Urinary bladder (tissue), 3 donors: ENCODE measurements at regions not wholly inside any gene's neighbourhood (a gene's known extent, or its start where the extent isn't known, plus 50 kb on each side); places are given as distances from the start of the nearest gene placed in this dataset.

ENCODE experiments used
- DNase-seq: peaks from one replicate; pipeline ENCODE4 v3.0.0-alpha.2; 2015; ENCODE audit errors: extremely low spot score
- H3K27ac ChIP-seq: one replicate; pipeline ENCODE4 v1.5.1; 2013; ENCODE audit warnings: low read depth, mild to moderate bottlenecking, moderate library complexity
- H3K36me3 ChIP-seq: one replicate; pipeline ENCODE4 v1.6.1; 2013; ENCODE audit warnings: mild to moderate bottlenecking, moderate library complexity; ENCODE audit not compliant: insufficient read depth
- H3K4me1 ChIP-seq: one replicate; pipeline ENCODE4 v1.6.1; 2013; ENCODE audit warnings: mild to moderate bottlenecking, moderate library complexity; ENCODE audit not compliant: insufficient read depth
- H3K4me3 ChIP-seq: one replicate; pipeline ENCODE4 v1.5.1; 2013; ENCODE audit warnings: low read depth, low read length
- WGBS: extraction: QIAGEN DNeasy Blood & Tissue Kit; methylation state at CpG from one replicate; pipeline ENCODE4 v1.1.7; 2013; 5-methylcytosine and 5-hydroxymethylcytosine counted together
- donor health status: healthy with polysubstance abuse.
- donor health status: healthy.

- H3K36me3 ChIP-seq, result no peaks in the 10 kb centered on the region
- no peak overlapping the region for H3K27ac ChIP-seq
- no peaks in the 10 kb centered on the region for H3K4me1 ChIP-seq
- WGBS, result 72% methylated on average over 2 of the region's 2 CpGs
- no peak overlapping the region for H3K4me3 ChIP-seq
- DNase-seq, result no peak
Observed at GRCh38 chr11:91755951-91756707, 468.5 kb upstream of the FAT3 start.

GRCh38 chr11:91755526-91755925, 469.1 kb upstream of the FAT3 start:
- H3K4me1 ChIP-seq, result no peaks in the 10 kb centered on the region
- H3K36me3 ChIP-seq, result no peaks in the 10 kb centered on the region
- no peak overlapping the region for H3K27ac ChIP-seq
- no peak for DNase-seq
- H3K4me3 ChIP-seq, result no peak overlapping the region

GRCh38 chr11:91749251-91749650, 475.4 kb upstream of the FAT3 start:
- no peak for DNase-seq
- H3K4me1 ChIP-seq, result no peaks in the 10 kb centered on the region
- H3K27ac ChIP-seq, result no peak overlapping the region
- no peaks in the 10 kb centered on the region for H3K36me3 ChIP-seq
- no peak overlapping the region for H3K4me3 ChIP-seq

GRCh38 chr11:91742155-91742554, 482.5 kb upstream of the FAT3 start:
- no peak overlapping the region for H3K27ac ChIP-seq
- 65% methylated on average over 3 of the region's 3 CpGs for WGBS

DNA sequence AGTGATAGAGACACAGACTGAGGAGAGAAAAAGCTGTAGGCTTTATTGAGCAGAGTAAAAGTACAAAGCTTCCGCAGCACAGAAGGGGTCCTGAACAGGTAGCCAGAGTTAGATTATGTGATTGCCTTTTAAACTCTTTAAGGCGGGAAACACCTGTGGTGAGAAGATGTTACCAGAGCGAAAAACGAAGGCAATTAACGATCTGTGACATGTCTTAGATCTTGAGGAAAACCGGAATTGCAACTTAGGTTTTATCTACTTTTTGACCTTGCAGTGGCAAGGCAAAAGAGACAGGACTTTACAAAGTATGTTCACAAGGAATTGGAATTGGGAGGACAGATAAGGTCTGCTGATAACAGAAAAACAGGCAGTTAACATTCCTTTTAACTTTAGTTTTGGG, 493.6 kb upstream of the FAT3 start:
- Histone ChIP-seq H3K36me3 (no peaks in the 10 kb centered on the region), H3K27ac (no peak overlapping the region), H3K4me1 (no peaks in the 10 kb centered on the region), H3K4me3 (no peak overlapping the region)
- DNase-seq, result no peak
- 44% methylated on average over 6 of the region's 6 CpGs for WGBS

More at GRCh38 chr11:91742155-91742554, 482.5 kb upstream of the FAT3 start:
- Histone ChIP-seq H3K4me1 (no peaks in the 10 kb centered on the region), H3K36me3 (no peaks in the 10 kb centered on the region), H3K4me3 (no peak overlapping the region)
- DNase-seq, result no peak

DNA sequence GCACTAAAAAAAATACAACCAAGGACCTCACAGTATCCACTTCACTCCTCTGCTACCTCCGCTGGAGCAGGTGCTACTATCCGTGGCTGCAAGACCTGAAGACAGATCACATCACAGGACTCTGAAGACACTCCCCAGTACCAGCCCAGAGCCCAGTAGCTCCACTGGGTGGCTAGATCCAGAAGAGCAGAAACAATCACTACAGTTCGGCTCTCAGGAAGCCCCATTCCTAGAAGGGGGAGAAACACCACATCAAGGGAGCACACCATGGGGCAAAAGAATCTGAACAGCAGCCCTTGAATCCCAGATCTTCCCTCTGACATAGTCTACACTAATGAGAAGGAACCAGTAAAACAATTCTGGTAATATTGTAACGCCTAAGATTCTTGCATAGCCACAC, 494.0 kb upstream of the FAT3 start:
- 85% methylated on average over 4 of the region's 4 CpGs for WGBS
- Histone ChIP-seq H3K4me3 (no peak overlapping the region), H3K4me1 (no peaks in the 10 kb centered on the region), H3K27ac (no peak overlapping the region), H3K36me3 (no peaks in the 10 kb centered on the region)
- DNase-seq, result no peak

DNA sequence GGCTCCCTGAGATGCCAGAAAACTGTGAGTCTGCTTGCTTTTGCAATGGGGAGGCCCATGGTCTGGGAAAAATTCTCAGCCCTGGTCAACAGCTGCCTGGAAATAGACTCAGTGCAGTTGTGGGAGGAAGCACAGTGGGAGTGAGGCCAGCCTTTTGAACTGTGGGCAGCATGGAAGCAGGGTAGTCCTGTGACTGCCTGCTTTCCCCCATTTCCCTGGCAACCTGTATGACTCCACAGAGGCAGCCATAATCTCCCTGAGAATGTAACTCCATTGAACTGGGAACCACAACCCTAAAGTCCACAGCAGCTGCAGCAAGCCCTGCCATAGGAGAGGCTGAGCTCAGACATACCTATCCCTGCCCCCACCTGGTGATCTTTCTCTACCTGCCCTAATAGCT, 494.6 kb upstream of the FAT3 start:
- Histone ChIP-seq H3K4me1 (no peaks in the 10 kb centered on the region), H3K36me3 (no peaks in the 10 kb centered on the region), H3K4me3 (no peak overlapping the region), H3K27ac (no peak overlapping the region)
- DNase-seq, result no peak

DNA sequence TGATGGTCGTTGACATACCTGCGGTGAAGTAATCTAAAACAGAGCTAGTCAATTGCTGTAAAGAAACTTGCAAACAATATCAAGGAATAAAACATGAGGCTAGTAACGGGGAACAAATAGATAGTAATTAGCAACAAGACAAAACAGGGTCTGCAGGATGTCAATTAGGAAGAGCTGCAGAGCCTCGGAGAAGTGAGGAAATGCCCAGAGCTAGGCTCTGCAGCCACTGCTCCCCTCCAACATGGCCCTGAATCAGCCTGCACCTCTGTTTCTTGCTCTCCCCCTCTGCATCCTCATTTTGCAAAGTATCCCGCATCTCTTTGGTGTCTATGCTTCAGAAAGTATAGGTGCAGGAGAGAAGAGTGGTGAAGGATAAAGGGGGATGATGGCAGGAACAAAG, 507.4 kb upstream of the FAT3 start:
- H3K4me3 ChIP-seq, result no peak overlapping the region
- no peaks in the 10 kb centered on the region for H3K36me3 ChIP-seq
- no peak overlapping the region for H3K27ac ChIP-seq
- no peak for DNase-seq
- WGBS, result 68% methylated on average over 5 of the region's 5 CpGs
- no peaks in the 10 kb centered on the region for H3K4me1 ChIP-seq

DNA sequence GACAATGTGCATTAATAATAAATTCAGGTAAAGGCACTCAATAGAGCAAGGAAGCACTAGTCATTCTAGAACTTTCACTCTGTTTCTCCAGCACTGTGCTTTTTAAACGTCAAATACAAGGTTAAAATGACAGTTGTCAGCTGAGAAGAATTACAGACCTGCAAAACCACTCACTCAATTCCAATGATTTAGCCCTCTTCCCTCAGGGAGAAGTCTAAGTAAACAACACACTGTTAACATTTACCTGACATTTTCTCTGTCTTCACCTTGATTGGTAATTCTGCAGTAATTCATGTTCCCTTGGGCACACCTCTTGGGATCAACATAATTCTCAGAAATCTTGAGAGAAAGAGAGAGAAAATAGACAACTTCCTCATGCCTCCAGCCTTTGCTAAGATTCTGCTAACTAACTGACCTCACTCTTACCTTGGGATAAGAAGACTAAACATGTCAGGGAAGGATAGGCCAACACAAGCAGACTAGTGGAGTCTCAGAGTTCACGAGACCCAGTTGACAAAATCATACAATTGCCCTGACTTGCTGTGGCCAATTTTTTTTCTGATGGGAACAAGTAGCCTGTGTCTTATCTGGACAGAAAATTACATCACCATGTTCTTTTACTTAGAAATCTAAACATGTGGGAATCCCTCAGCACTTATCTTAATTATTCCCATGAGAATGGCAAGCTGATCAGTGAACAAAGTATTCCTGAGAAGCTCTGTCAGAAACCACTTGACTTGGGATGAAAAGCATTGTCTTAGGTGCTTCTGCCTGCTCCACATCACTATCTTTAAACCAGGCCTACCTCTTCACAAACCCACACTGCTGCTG, 516.8 kb upstream of the FAT3 start:
- H3K4me3 ChIP-seq, result no peak overlapping the region
- no peaks in the 10 kb centered on the region for H3K4me1 ChIP-seq
- DNase-seq, result no peak
- WGBS, result 61% methylated on average over 2 of the region's 2 CpGs
- no peak overlapping the region for H3K27ac ChIP-seq
- H3K36me3 ChIP-seq, result no peaks in the 10 kb centered on the region

DNA sequence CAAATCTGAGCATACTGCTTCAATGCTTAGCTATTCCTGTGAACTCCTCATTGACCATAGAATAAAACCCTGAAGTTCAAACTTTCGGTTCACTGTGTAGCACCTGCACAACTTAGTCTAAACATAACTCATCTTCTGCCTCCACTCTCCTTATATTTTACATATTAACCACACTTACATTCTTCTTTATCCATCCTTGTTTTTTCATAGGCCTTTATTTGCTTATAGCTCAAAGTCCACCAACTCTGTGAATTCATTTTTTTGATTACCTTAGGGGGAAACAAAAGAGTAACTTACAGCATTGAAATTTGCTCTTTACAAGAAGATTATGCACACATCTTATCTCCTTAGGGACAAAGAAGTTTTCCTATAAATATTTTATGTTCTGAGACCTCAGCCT, 521.6 kb upstream of the FAT3 start:
- no peak for DNase-seq
- 98% methylated on average over 1 of the region's 1 CpG for WGBS
- Histone ChIP-seq H3K4me3 (no peak overlapping the region), H3K4me1 (no peaks in the 10 kb centered on the region), H3K36me3 (no peaks in the 10 kb centered on the region), H3K27ac (no peak overlapping the region)

GRCh38 chr11:91700854-91701253, 523.8 kb upstream of the FAT3 start:
- no peak overlapping the region for H3K27ac ChIP-seq
- DNase-seq, result no peak
- H3K4me1 ChIP-seq, result no peaks in the 10 kb centered on the region
- H3K4me3 ChIP-seq, result no peak overlapping the region
- 67% methylated on average over 2 of the region's 2 CpGs for WGBS
- no peaks in the 10 kb centered on the region for H3K36me3 ChIP-seq

DNA sequence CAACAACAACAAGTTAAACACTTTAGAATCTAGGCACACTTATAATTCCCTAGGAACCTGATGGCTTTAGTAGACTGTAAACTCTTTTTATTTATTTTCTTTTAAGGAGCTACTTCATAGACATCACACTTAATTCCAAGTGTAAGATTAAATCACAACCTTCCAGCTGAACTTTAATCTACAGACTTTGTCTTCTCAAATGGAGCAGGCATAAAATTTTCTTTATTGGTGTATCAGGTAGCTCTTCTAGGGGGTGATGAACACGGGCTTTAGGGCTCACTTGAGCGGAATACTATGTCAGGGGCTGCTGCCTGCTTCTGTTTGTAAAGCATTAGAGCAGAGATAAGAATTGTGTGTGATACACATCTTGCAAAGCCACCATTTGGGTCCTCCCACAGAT, 525.8 kb upstream of the FAT3 start:
- Histone ChIP-seq H3K4me3 (no peak overlapping the region), H3K4me1 (no peaks in the 10 kb centered on the region), H3K36me3 (no peaks in the 10 kb centered on the region), H3K27ac (no peak overlapping the region)
- no peak for DNase-seq
- WGBS, result 49% methylated on average over 2 of the region's 2 CpGs

- Histone ChIP-seq H3K4me3 (no peak overlapping the region), H3K4me1 (no peaks in the 10 kb centered on the region), H3K27ac (no peak overlapping the region), H3K36me3 (no peaks in the 10 kb centered on the region)
- WGBS, result 86% methylated on average over 1 of the region's 1 CpG
- no peak for DNase-seq
Observed at GRCh38 chr11:91694331-91694730, 530.3 kb upstream of the FAT3 start.

GRCh38 chr11:91691872-91692271, 532.7 kb upstream of the FAT3 start:
- Histone ChIP-seq H3K27ac (no peak overlapping the region), H3K4me3 (no peak overlapping the region), H3K4me1 (no peaks in the 10 kb centered on the region), H3K36me3 (no peaks in the 10 kb centered on the region)
- 74% methylated on average over 1 of the region's 1 CpG for WGBS
- no peak for DNase-seq
